ENCODE measurements at regions not wholly inside any gene's neighbourhood (a gene's known extent, or its start where the extent isn't known, plus 50 kb on each side); places are given as distances from the start of the nearest gene placed in this dataset.

DNA sequence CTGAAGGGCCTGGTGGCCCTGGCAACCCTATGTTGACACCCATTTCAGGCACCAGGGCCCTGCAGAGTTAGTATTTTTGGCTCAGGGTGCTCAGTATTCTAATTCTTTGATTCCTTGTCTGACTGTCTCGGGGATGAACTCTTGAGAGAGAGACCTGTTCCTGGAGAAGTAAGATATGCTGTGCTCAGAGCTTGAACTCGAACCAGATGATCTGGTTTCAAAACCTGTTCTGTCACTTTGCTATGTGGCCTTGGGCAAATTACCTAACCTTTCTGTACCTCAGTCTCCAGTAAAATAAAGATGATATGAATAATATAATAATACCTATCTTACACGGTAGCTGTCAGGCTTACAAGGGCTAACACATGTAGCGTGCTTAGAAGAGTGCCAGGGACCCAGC is 294.2 kb downstream of the DYSF start:
- Histone ChIP-seq H3K36me3 (ENCODE audit: insufficient read depth) (no peaks in the 10 kb centered on the region), H3F3A (replicated peaks; ENCODE audit: low read depth) (no peaks in the 10 kb centered on the region), H3K27me3 (ENCODE audit: insufficient read depth) (no peaks in the 10 kb centered on the region), H3K4me1 (ENCODE audit: insufficient read depth) (no peaks in the 10 kb centered on the region; the same call in 1 of the 2 replicates), H2AFZ (no peak overlapping the region), H3K4me3 (no peak overlapping the region), H3K27ac (ENCODE audit: low read depth) (no peak overlapping the region), H3K9me2 (ENCODE audit: insufficient read depth) (no peaks in the 10 kb centered on the region), H3K79me2 (replicated peaks; ENCODE audit: insufficient read depth) (no peaks in the 10 kb centered on the region), H3K4me2 (no peak overlapping the region), H4K20me1 (replicated peaks; ENCODE audit: insufficient read depth) (no peaks in the 10 kb centered on the region)
- Mint-ChIP-seq H3K9me3 (peaks cover 6% of the 10 kb centered on the region; the same call in 2 of the 3 replicates), H3K4me1 (peaks cover 11% of the 10 kb centered on the region; the same call in 2 of the 3 replicates), H3K27ac (no peak overlapping the region), H3K36me3 (ENCODE audit: low read depth) (peaks cover 3% of the 10 kb centered on the region; the same call in 1 of the 3 replicates), H3K27me3 (ENCODE audit: insufficient read depth, low read depth, poor library complexity) (peaks cover 3% of the 10 kb centered on the region), H3K4me3 (no peak overlapping the region)
- ATAC-seq (no peak), DNase-seq (ENCODE audit: low spot score) (no peak)
- TF ChIP-seq ZNF331 (CRISPR knock-in tag; IDR thresholded peaks at IDR 0.05; ENCODE audit: low read depth) (no peak), STAT1 (IDR thresholded peaks at IDR 0.05; ENCODE audit: unreplicated experiment) (no peak), ZNF114 (CRISPR knock-in tag; IDR thresholded peaks at IDR 0.05) (no peak), EZH2 (IDR thresholded peaks at IDR 0.05; ENCODE audit: low read depth, unreplicated experiment) (no peak), EZH2phosphoT487 (IDR thresholded peaks at IDR 0.05; ENCODE audit: unreplicated experiment) (no peak), JUNB (IDR thresholded peaks at IDR 0.05; ENCODE audit: unreplicated experiment) (no peak), NANOG (IDR thresholded peaks at IDR 0.05; ENCODE audit: borderline replicate concordance) (no peak), POLR2AphosphoS5 (IDR thresholded peaks at IDR 0.05; ENCODE audit: low read depth) (no peak), CREB1 (CRISPR knock-in tag; IDR thresholded peaks at IDR 0.05; ENCODE audit: low read depth) (no peak)
- TF ChIP-seq, protein P1, sequence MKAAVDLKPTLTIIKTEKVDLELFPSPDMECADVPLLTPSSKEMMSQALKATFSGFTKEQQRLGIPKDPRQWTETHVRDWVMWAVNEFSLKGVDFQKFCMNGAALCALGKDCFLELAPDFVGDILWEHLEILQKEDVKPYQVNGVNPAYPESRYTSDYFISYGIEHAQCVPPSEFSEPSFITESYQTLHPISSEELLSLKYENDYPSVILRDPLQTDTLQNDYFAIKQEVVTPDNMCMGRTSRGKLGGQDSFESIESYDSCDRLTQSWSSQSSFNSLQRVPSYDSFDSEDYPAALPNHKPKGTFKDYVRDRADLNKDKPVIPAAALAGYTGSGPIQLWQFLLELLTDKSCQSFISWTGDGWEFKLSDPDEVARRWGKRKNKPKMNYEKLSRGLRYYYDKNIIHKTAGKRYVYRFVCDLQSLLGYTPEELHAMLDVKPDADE (IDR thresholded peaks at IDR 0.05) = no peak
- TF ChIP-seq, protein P2, sequence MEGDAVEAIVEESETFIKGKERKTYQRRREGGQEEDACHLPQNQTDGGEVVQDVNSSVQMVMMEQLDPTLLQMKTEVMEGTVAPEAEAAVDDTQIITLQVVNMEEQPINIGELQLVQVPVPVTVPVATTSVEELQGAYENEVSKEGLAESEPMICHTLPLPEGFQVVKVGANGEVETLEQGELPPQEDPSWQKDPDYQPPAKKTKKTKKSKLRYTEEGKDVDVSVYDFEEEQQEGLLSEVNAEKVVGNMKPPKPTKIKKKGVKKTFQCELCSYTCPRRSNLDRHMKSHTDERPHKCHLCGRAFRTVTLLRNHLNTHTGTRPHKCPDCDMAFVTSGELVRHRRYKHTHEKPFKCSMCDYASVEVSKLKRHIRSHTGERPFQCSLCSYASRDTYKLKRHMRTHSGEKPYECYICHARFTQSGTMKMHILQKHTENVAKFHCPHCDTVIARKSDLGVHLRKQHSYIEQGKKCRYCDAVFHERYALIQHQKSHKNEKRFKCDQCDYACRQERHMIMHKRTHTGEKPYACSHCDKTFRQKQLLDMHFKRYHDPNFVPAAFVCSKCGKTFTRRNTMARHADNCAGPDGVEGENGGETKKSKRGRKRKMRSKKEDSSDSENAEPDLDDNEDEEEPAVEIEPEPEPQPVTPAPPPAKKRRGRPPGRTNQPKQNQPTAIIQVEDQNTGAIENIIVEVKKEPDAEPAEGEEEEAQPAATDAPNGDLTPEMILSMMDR (conservative IDR thresholded peaks at IDR 0.05; ENCODE audit: low read depth in 2 of 2) = no peak
- TF ChIP-seq, protein P3, sequence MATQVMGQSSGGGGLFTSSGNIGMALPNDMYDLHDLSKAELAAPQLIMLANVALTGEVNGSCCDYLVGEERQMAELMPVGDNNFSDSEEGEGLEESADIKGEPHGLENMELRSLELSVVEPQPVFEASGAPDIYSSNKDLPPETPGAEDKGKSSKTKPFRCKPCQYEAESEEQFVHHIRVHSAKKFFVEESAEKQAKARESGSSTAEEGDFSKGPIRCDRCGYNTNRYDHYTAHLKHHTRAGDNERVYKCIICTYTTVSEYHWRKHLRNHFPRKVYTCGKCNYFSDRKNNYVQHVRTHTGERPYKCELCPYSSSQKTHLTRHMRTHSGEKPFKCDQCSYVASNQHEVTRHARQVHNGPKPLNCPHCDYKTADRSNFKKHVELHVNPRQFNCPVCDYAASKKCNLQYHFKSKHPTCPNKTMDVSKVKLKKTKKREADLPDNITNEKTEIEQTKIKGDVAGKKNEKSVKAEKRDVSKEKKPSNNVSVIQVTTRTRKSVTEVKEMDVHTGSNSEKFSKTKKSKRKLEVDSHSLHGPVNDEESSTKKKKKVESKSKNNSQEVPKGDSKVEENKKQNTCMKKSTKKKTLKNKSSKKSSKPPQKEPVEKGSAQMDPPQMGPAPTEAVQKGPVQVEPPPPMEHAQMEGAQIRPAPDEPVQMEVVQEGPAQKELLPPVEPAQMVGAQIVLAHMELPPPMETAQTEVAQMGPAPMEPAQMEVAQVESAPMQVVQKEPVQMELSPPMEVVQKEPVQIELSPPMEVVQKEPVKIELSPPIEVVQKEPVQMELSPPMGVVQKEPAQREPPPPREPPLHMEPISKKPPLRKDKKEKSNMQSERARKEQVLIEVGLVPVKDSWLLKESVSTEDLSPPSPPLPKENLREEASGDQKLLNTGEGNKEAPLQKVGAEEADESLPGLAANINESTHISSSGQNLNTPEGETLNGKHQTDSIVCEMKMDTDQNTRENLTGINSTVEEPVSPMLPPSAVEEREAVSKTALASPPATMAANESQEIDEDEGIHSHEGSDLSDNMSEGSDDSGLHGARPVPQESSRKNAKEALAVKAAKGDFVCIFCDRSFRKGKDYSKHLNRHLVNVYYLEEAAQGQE (IDR thresholded peaks at IDR 0.05; ENCODE audit: unreplicated experiment) = no peak
- TF ChIP-seq, protein P4, sequence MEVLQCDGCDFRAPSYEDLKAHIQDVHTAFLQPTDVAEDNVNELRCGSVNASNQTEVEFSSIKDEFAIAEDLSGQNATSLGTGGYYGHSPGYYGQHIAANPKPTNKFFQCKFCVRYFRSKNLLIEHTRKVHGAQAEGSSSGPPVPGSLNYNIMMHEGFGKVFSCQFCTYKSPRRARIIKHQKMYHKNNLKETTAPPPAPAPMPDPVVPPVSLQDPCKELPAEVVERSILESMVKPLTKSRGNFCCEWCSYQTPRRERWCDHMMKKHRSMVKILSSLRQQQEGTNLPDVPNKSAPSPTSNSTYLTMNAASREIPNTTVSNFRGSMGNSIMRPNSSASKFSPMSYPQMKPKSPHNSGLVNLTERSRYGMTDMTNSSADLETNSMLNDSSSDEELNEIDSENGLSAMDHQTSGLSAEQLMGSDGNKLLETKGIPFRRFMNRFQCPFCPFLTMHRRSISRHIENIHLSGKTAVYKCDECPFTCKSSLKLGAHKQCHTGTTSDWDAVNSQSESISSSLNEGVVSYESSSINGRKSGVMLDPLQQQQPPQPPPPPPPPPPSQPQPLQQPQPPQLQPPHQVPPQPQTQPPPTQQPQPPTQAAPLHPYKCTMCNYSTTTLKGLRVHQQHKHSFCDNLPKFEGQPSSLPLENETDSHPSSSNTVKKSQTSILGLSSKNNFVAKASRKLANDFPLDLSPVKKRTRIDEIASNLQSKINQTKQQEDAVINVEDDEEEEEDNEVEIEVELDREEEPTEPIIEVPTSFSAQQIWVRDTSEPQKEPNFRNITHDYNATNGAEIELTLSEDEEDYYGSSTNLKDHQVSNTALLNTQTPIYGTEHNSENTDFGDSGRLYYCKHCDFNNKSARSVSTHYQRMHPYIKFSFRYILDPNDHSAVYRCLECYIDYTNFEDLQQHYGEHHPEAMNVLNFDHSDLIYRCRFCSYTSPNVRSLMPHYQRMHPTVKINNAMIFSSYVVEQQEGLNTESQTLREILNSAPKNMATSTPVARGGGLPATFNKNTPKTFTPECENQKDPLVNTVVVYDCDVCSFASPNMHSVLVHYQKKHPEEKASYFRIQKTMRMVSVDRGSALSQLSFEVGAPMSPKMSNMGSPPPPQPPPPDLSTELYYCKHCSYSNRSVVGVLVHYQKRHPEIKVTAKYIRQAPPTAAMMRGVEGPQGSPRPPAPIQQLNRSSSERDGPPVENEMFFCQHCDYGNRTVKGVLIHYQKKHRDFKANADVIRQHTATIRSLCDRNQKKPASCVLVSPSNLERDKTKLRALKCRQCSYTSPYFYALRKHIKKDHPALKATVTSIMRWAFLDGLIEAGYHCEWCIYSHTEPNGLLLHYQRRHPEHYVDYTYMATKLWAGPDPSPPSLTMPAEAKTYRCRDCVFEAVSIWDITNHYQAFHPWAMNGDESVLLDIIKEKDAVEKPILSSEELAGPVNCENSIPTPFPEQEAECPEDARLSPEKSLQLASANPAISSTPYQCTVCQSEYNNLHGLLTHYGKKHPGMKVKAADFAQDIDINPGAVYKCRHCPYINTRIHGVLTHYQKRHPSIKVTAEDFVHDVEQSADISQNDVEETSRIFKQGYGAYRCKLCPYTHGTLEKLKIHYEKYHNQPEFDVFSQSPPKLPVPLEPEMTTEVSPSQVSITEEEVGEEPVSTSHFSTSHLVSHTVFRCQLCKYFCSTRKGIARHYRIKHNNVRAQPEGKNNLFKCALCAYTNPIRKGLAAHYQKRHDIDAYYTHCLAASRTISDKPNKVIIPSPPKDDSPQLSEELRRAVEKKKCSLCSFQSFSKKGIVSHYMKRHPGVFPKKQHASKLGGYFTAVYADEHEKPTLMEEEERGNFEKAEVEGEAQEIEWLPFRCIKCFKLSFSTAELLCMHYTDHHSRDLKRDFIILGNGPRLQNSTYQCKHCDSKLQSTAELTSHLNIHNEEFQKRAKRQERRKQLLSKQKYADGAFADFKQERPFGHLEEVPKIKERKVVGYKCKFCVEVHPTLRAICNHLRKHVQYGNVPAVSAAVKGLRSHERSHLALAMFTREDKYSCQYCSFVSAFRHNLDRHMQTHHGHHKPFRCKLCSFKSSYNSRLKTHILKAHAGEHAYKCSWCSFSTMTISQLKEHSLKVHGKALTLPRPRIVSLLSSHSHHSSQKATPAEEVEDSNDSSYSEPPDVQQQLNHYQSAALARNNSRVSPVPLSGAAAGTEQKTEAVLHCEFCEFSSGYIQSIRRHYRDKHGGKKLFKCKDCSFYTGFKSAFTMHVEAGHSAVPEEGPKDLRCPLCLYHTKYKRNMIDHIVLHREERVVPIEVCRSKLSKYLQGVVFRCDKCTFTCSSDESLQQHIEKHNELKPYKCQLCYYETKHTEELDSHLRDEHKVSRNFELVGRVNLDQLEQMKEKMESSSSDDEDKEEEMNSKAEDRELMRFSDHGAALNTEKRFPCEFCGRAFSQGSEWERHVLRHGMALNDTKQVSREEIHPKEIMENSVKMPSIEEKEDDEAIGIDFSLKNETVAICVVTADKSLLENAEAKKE (CRISPR knock-in tag; IDR thresholded peaks at IDR 0.05) = no peak
